ENCODE measurements at regions not wholly inside any gene's neighbourhood (a gene's known extent, or its start where the extent isn't known, plus 50 kb on each side); places are given as distances from the start of the nearest gene placed in this dataset.

- ChIA-PET POLR2A (interaction anchor here (1.0 to 1.5 kb wide), 3 partner anchors 13 to 66 kb away, joined by 3 to 4 read pairs (median 3); no protein-coding TSS in a partner anchor), CTCF (no interaction called here)
- no peak for ATAC-seq
- Mint-ChIP-seq H3K36me3 (ENCODE audit: low read depth) (no peaks in the 10 kb centered on the region), H3K27me3 (peaks cover 7% of the 10 kb centered on the region), H3K9me3 (no peaks in the 10 kb centered on the region), H3K4me3 (no peak overlapping the region), H3K27ac (no peak overlapping the region), H3K4me1 (ENCODE audit: low read depth) (peaks cover 28% of the 10 kb centered on the region)
- intact Hi-C loops (cut with micrococcal nuclease) = no loop called here
- DNase-seq = no peak
- no peak for TF ChIP-seq CTCF (IDR thresholded peaks at IDR 0.05)
These were observed 74.0 kb downstream of the GATA3 start for GRCh38 chr10:8128511-8128910.

GRCh38 chr10:8129438-8129837 is 75.0 kb downstream of the GATA3 start:
- ChIA-PET POLR2A (interaction anchor here (1.0 to 1.3 kb wide), 2 partner anchors 32 to 67 kb away, joined by 3 to 4 read pairs; no protein-coding TSS in a partner anchor), CTCF (no interaction called here)
- ATAC-seq (no peak), DNase-seq (no peak)
- H3K27ac Mint-ChIP-seq = no peak overlapping the region
- H3K36me3 Mint-ChIP-seq (ENCODE audit: low read depth) = no peaks in the 10 kb centered on the region
- no peaks in the 10 kb centered on the region for H3K9me3 Mint-ChIP-seq
- intact Hi-C loops (cut with micrococcal nuclease) = no loop called here
- H3K4me1 Mint-ChIP-seq (ENCODE audit: low read depth) = peaks cover 33% of the 10 kb centered on the region
- H3K27me3 Mint-ChIP-seq = peaks cover 13% of the 10 kb centered on the region
- TF ChIP-seq CTCF (IDR thresholded peaks at IDR 0.05) = no peak
- H3K4me3 Mint-ChIP-seq = no peak overlapping the region

- H3K4me1 Mint-ChIP-seq (ENCODE audit: low read depth) = peaks cover 38% of the 10 kb centered on the region
- H3K36me3 Mint-ChIP-seq (ENCODE audit: low read depth) = no peaks in the 10 kb centered on the region
- ChIA-PET POLR2A (interaction anchor here (0.7 kb wide), 1 partner anchor 44 kb away, joined by 3 read pairs; no protein-coding TSS in a partner anchor), CTCF (no interaction called here)
- H3K4me3 Mint-ChIP-seq = peak overlapping the region; percentile 6
- H3K27ac Mint-ChIP-seq = peak overlapping the region; percentile 74
- ATAC-seq (peak; percentile 74), DNase-seq (peak; percentile 64)
- H3K27me3 Mint-ChIP-seq = peaks cover 13% of the 10 kb centered on the region
- intact Hi-C loops (cut with micrococcal nuclease) = loop anchor here (5.0 to 10.0 kb wide), 4 partner anchors 74 to 884 kb away; no protein-coding TSS in a partner anchor
- no peak for TF ChIP-seq CTCF (IDR thresholded peaks at IDR 0.05)
- H3K9me3 Mint-ChIP-seq = no peaks in the 10 kb centered on the region
These were observed 76.8 kb downstream of the GATA3 start for GRCh38 chr10:8130973-8131911.

GRCh38 chr10:8133146-8133545 is 78.7 kb downstream of the GATA3 start:
- no peaks in the 10 kb centered on the region for H3K9me3 Mint-ChIP-seq
- TF ChIP-seq CTCF (IDR thresholded peaks at IDR 0.05) = no peak
- intact Hi-C loops (cut with micrococcal nuclease) = loop anchor here (5.0 to 10.0 kb wide), 4 partner anchors 76 to 882 kb away; no protein-coding TSS in a partner anchor
- ATAC-seq = peak; percentile 10
- peak overlapping the region; percentile 52 for H3K4me3 Mint-ChIP-seq
- ChIA-PET CTCF (no interaction called here), POLR2A (interaction anchor here (0.8 to 1.4 kb wide), 5 partner anchors 49 to 196 kb away, joined by 3 to 4 read pairs (median 3); no protein-coding TSS in a partner anchor)
- peaks cover 55% of the 10 kb centered on the region for H3K4me1 Mint-ChIP-seq (ENCODE audit: low read depth)
- no peaks in the 10 kb centered on the region for H3K36me3 Mint-ChIP-seq (ENCODE audit: low read depth)
- DNase-seq = peak; percentile 79
- peak overlapping the region; percentile 67 for H3K27ac Mint-ChIP-seq
- peaks cover 12% of the 10 kb centered on the region for H3K27me3 Mint-ChIP-seq

Measured in activated CD8-positive, alpha-beta T cell treated with anti-CD3 and anti-CD28 coated beads for 36 hours (primary cell).